ENCODE measurements at regions not wholly inside any gene's neighbourhood (a gene's known extent, or its start where the extent isn't known, plus 50 kb on each side); places are given as distances from the start of the nearest gene placed in this dataset.

DNA sequence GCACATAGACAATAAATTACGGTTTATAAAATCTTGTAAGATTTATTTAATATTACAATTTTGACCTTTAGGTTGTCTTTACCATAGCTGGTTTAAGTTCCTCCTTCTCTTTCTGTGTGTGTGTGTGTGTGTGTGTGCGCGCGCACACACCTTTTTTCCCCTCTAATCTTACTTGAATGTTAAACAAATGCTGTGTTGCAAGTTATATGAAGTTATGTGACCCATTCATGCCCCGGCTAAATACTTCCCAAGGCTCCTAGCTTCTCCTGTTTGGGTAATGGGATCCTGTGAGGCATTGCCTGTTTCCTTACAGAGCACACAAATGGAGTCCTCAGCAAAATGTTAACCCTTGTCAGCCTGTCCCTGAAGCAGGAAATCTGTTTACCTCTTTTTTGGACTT lies 125.6 kb upstream of the ZNF608 start (continued):
- TF ChIP-seq, protein P1, sequence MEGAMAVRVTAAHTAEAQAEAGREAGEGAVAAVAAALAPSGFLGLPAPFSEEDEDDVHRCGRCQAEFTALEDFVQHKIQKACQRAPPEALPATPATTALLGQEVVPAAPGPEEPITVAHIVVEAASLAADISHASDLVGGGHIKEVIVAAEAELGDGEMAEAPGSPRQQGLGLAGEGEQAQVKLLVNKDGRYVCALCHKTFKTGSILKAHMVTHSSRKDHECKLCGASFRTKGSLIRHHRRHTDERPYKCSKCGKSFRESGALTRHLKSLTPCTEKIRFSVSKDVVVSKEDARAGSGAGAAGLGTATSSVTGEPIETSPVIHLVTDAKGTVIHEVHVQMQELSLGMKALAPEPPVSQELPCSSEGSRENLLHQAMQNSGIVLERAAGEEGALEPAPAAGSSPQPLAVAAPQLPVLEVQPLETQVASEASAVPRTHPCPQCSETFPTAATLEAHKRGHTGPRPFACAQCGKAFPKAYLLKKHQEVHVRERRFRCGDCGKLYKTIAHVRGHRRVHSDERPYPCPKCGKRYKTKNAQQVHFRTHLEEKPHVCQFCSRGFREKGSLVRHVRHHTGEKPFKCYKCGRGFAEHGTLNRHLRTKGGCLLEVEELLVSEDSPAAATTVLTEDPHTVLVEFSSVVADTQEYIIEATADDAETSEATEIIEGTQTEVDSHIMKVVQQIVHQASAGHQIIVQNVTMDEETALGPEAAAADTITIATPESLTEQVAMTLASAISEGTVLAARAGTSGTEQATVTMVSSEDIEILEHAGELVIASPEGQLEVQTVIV (IDR thresholded peaks at IDR 0.05; ENCODE audit: borderline replicate concordance, partially characterized antibody): no peak
- TF ChIP-seq, protein P2, sequence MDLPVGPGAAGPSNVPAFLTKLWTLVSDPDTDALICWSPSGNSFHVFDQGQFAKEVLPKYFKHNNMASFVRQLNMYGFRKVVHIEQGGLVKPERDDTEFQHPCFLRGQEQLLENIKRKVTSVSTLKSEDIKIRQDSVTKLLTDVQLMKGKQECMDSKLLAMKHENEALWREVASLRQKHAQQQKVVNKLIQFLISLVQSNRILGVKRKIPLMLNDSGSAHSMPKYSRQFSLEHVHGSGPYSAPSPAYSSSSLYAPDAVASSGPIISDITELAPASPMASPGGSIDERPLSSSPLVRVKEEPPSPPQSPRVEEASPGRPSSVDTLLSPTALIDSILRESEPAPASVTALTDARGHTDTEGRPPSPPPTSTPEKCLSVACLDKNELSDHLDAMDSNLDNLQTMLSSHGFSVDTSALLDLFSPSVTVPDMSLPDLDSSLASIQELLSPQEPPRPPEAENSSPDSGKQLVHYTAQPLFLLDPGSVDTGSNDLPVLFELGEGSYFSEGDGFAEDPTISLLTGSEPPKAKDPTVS (IDR thresholded peaks at IDR 0.05; ENCODE audit: low read depth, low read length): no peak
- TF ChIP-seq, protein P3, sequence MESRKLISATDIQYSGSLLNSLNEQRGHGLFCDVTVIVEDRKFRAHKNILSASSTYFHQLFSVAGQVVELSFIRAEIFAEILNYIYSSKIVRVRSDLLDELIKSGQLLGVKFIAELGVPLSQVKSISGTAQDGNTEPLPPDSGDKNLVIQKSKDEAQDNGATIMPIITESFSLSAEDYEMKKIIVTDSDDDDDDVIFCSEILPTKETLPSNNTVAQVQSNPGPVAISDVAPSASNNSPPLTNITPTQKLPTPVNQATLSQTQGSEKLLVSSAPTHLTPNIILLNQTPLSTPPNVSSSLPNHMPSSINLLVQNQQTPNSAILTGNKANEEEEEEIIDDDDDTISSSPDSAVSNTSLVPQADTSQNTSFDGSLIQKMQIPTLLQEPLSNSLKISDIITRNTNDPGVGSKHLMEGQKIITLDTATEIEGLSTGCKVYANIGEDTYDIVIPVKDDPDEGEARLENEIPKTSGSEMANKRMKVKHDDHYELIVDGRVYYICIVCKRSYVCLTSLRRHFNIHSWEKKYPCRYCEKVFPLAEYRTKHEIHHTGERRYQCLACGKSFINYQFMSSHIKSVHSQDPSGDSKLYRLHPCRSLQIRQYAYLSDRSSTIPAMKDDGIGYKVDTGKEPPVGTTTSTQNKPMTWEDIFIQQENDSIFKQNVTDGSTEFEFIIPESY (IDR thresholded peaks at IDR 0.05): no peak
- TF ChIP-seq TAF1 (IDR thresholded peaks at IDR 0.05; ENCODE audit: borderline replicate concordance, low read depth, low read length) (no peak), SMC3 (IDR thresholded peaks at IDR 0.05; ENCODE audit: borderline replicate concordance, low read length) (no peak)

DNA sequence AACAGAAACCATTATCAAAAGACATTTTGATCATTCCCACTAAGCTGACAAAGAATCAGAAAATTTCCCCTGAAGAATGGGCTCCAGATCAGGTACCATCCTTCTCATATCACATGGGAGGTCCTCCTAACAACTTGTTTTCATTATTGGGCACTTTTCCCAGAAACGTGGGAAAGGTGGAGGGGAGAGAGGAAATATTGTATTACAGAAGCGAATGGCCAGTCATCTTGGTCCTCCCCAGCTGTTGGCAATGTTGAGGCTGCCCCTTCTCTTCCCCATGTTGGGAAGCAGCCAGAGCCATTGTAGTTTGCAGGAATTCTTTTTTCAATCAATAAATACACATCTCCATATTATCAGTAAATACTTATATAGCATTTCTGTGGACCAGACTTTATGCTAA lies 126.2 kb upstream of the ZNF608 start:
- CTCF ChIA-PET: no interaction called here
- intact Hi-C loops (cut with micrococcal nuclease; ENCODE audit: unreplicated experiment): no loop called here
- Histone ChIP-seq H3K4me2 (ENCODE audit: control insufficient read depth, insufficient read depth) (no peak overlapping the region), H3K4me1 (ENCODE audit: control insufficient read depth, insufficient read depth, low read length) (no peaks in the 10 kb centered on the region), H3K36me3 (ENCODE audit: control insufficient read depth in 2 of 2, insufficient read depth in 2 of 2, low read length in 1 of 2) (no peaks in the 10 kb centered on the region), H2AFZ (ENCODE audit: control insufficient read depth, low read depth, low read length) (no peak overlapping the region), H3K27ac (ENCODE audit: control insufficient read depth, insufficient read depth) (no peak overlapping the region), H3K79me2 (ENCODE audit: control insufficient read depth, insufficient read depth, low read length) (no peaks in the 10 kb centered on the region), H3K9me3 (replicated peaks; ENCODE audit: control insufficient read depth, insufficient read depth, low read length) (no peaks in the 10 kb centered on the region), H3K9ac (ENCODE audit: control insufficient read depth, insufficient read depth, low read length) (no peak overlapping the region), H3K27me3 (replicated peaks in 1 of 2; ENCODE audit: control insufficient read depth in 2 of 2, insufficient read depth in 2 of 2, low read length in 1 of 2) (no peaks in the 10 kb centered on the region), H4K20me1 (ENCODE audit: control insufficient read depth, insufficient read depth) (no peaks in the 10 kb centered on the region), H3K4me3 (no peak overlapping the region)
- FAIRE-seq (no peak), DNase-seq (ENCODE audit: low read depth, low spot score) (no peak), ATAC-seq (no peak)
- BruUV-seq (replicated peaks): no TSS peak
- no peak for TF ChIP-seq ZZZ3 (IDR thresholded peaks at IDR 0.05; ENCODE audit: control insufficient read depth, insufficient read length, low read depth)
- TF ChIP-seq POLR2AphosphoS2 (IDR thresholded peaks at IDR 0.05; ENCODE audit: low read depth, low read length): no peak
- TF ChIP-seq RUNX3 (IDR thresholded peaks at IDR 0.05; ENCODE audit: low read length): no peak
- in situ Hi-C loops (cut with MboI): no loop called here
- SMC1A ChIA-PET (ENCODE audit: uncharacterized antibody, unreplicated experiment): interaction anchor here (1.0 to 2.4 kb wide), 6 partner anchors 9 to 963 kb away, joined by 3 to 6 read pairs (median 4); no protein-coding TSS in a partner anchor
- RAD21 ChIA-PET (ENCODE audit: unreplicated experiment): no interaction called here
- POLR2A ChIA-PET: no interaction called here
- 25% methylated on average over 2 of the region's 2 CpGs for WGBS (ENCODE audit: insufficient coverage, insufficient replicate concordance, low lambda C conversion rate, missing lambda C conversion rate)

All from GM12878 (cell line).